IMR-90 (cell line): ENCODE measurements at regions not wholly inside any gene's neighbourhood (a gene's known extent, or its start where the extent isn't known, plus 50 kb on each side); places are given as distances from the start of the nearest gene placed in this dataset.

ENCODE experiments used
- ATAC-seq: fragments of 200-7000 bp; cut with Tn5 transposase; 2 replicates; pipeline ENCODE4 v1.9.1; 2020; ENCODE audit warnings: low read depth, mild to moderate bottlenecking, moderate library complexity
- BruUV-seq: library from RNA; stranded (reverse); fragments of 400-500 nt; replicated peaks from 2 replicates; lab custom pipeline; 2021; lab: Mats Ljungman, UMichigan
- CTCF ChIA-PET: fragments of 300-600 bp; formaldehyde crosslinking; extraction: SDS; loops from one replicate; lab custom pipeline; 2021; ENCODE audit warnings: antibody characterized with exemption; lab: Yijun Ruan, JAX
- POLR2A ChIA-PET: fragments of 300-600 bp; sonication (Branson Sonifier 250); formaldehyde crosslinking; loops from one replicate; lab custom pipeline; 2022; ENCODE audit warnings: antibody characterized with exemption; ENCODE audit not compliant: unreplicated experiment; lab: Charles Lee
- DNase-seq: peaks from one replicate; pipeline ENCODE4 v3.0.0; 2013
- H2AFZ ChIP-seq: replicated peaks from 2 replicates; pipeline ENCODE3; 2013; ENCODE audit warnings: low read length, mild to moderate bottlenecking; ENCODE audit not compliant: poor library complexity
- H2AK5ac ChIP-seq: 2 replicates; pipeline ENCODE4 v1.6.1; 2013; ENCODE audit warnings: low read depth, low read length, inconsistent platforms
- H2AK9ac ChIP-seq: replicated peaks from 2 replicates; pipeline ENCODE3; 2013; ENCODE audit warnings: mild to moderate bottlenecking, low read depth, low read length, moderate library complexity; ENCODE audit not compliant: poor library complexity
- H2BK120ac ChIP-seq: 2 replicates; pipeline ENCODE4 v1.6.1; 2013; ENCODE audit warnings: low read depth, low read length, inconsistent platforms
- H2BK15ac ChIP-seq: 3 replicates; pipeline ENCODE4 v1.6.1; 2013; ENCODE audit warnings: low read depth, low read length, inconsistent platforms
- H2BK20ac ChIP-seq: 2 replicates; pipeline ENCODE4 v1.6.1; 2013; ENCODE audit warnings: low read depth, mild to moderate bottlenecking, inconsistent platforms, low read length, moderate library complexity
- H2BK5ac ChIP-seq: 2 replicates; pipeline ENCODE4 v1.6.1; 2013; ENCODE audit warnings: mild to moderate bottlenecking, low read depth, low read length, inconsistent platforms; ENCODE audit not compliant: poor library complexity, severe bottlenecking
- H3K14ac ChIP-seq: replicated peaks from 2 replicates; pipeline ENCODE4 v1.6.1; 2013; ENCODE audit warnings: low read depth, low read length, inconsistent platforms
- H3K18ac ChIP-seq: 2 replicates; pipeline ENCODE4 v1.6.1; 2013; ENCODE audit warnings: low read depth, low read length, control low read depth
- H3K23ac ChIP-seq: 2 replicates; pipeline ENCODE4 v1.6.1; 2013; ENCODE audit warnings: low read depth, low read length, inconsistent platforms
- H3K27ac ChIP-seq: 2 replicates; pipeline ENCODE4 v1.5.1; 2013; ENCODE audit warnings: mild to moderate bottlenecking, control low read depth, low read length; ENCODE audit not compliant: insufficient read depth
- H3K27me3 ChIP-seq: 2 replicates; pipeline ENCODE4 v1.6.1; 2013; ENCODE audit warnings: low read length; ENCODE audit not compliant: control insufficient read depth, insufficient read depth
- H3K36me3 ChIP-seq: 2 replicates; pipeline ENCODE4 v1.6.1; 2013; ENCODE audit warnings: low read length, mixed read lengths; ENCODE audit not compliant: control insufficient read depth, insufficient read depth
- H3K4ac ChIP-seq: 2 replicates; pipeline ENCODE4 v1.6.1; 2013; ENCODE audit warnings: low read depth, low read length, inconsistent platforms
- H3K4me1 ChIP-seq: 2 replicates; pipeline ENCODE4 v1.6.1; 2013; ENCODE audit warnings: low read length, mixed read lengths; ENCODE audit not compliant: control insufficient read depth, insufficient read depth
- H3K4me2 ChIP-seq: 2 replicates; pipeline ENCODE4 v1.6.1; 2013; ENCODE audit warnings: low read depth, mild to moderate bottlenecking, control low read depth, low read length, moderate library complexity
- H3K4me3 ChIP-seq: 2 replicates; pipeline ENCODE4 v1.5.1; 2013; ENCODE audit warnings: low read depth, mild to moderate bottlenecking, control low read depth, low read length, moderate library complexity; ENCODE audit not compliant: insufficient read depth
- H3K56ac ChIP-seq: 2 replicates; pipeline ENCODE4 v1.6.1; 2013; ENCODE audit warnings: low read length, inconsistent platforms; ENCODE audit not compliant: insufficient read depth; ENCODE audit errors: extremely low read depth
- H3K79me1 ChIP-seq, 2 experiments: 2 replicates each; pipeline ENCODE4 v1.6.1; 2013; ENCODE audit warnings: low read length in 2 of 2, inconsistent platforms in 1 of 2, low read depth in 1 of 2
- H3K9ac ChIP-seq: 2 replicates; pipeline ENCODE4 v1.6.1; 2013; ENCODE audit warnings: low read depth, low read length, control low read depth
- H3K9me1 ChIP-seq: 2 replicates; pipeline ENCODE4 v1.6.1; 2013; ENCODE audit warnings: low read length, inconsistent platforms; ENCODE audit not compliant: insufficient read depth
- H3K9me3 ChIP-seq: 2 replicates; pipeline ENCODE4 v1.6.1; 2013; ENCODE audit warnings: low read length; ENCODE audit not compliant: control insufficient read depth, insufficient read depth
- H4K20me1 ChIP-seq: 2 replicates; pipeline ENCODE4 v1.6.1; 2013; ENCODE audit warnings: low read length, inconsistent platforms; ENCODE audit not compliant: insufficient read depth
- H4K5ac ChIP-seq: 2 replicates; pipeline ENCODE4 v1.6.1; 2013; ENCODE audit warnings: mild to moderate bottlenecking, low read depth, low read length, control low read depth
- H4K8ac ChIP-seq, 2 experiments: 2 replicates each; pipeline ENCODE4 v1.6.1; 2013; ENCODE audit warnings: low read depth in 2 of 2, low read length in 2 of 2, control low read depth in 1 of 2, inconsistent platforms in 1 of 2
- H4K91ac ChIP-seq: 2 replicates; pipeline ENCODE4 v1.6.1; 2013; ENCODE audit warnings: low read depth, low read length, inconsistent platforms; ENCODE audit not compliant: insufficient read depth
- MXI1 ChIP-seq: IDR thresholded peaks from 2 replicates; pipeline ENCODE4 v1.6.1; 2012; ENCODE audit warnings: low read depth, mild to moderate bottlenecking, low read length, moderate library complexity, borderline replicate concordance
- RFX5 ChIP-seq: IDR thresholded peaks from 2 replicates; pipeline ENCODE4 v1.8.0; 2012; ENCODE audit warnings: low read depth, mild to moderate bottlenecking, low read length, moderate library complexity
- WGBS, 2 experiments: methylation state at CpG; one replicate each; pipeline versions ENCODE4 v1.1.5 to v1.1.7; 2013; ENCODE audit warnings: missing lambda C conversion rate in 2 of 2; ENCODE audit not compliant: insufficient read length in 1 of 2; ENCODE audit errors: extremely low coverage in 2 of 2; 5-methylcytosine and 5-hydroxymethylcytosine counted together
- dilution Hi-C: fragments of 300-500 bp; cut with HindIII; formaldehyde crosslinking; loops from one replicate; pipeline ENCODE4 v1.14.3; 2018; ENCODE audit warnings: low sequenced_read_pairs; ENCODE audit not compliant: unreplicated experiment
- in situ Hi-C: fragments of 300-500 bp; cut with MboI; formaldehyde crosslinking; loops from 3 replicates; pipeline ENCODE4 v1.14.3; 2019; ENCODE audit warnings: low sequenced_read_pairs, inconsistent platforms, mixed read lengths
- intact Hi-C: fragments of 100-400 bp; cut with micrococcal nuclease; formaldehyde crosslinking; loops from 2 replicates; pipeline ENCODE4 v1.10.0; 2022

DNA sequence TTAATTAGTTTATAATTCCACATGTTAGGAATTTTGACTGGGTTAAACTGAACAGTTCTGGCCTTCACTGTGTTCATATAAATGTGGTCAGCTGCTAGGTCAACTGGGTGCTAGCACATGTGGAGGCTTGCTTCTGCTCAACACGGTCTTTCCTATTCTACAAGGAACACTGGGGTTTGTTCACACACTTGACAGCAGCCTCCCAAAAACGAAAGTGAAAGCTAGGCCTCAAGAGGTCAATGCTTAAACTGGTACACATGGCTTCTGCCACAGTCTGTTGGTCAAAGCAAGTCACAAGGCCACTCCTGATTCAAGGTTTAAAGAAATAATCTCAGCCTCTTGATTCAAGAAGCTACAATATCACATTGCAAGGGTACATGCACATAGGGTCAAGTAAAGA, 126.5 kb downstream of the QDPR start:
- TF ChIP-seq MXI1 (peak; percentile 56; the same call in 1 of the 2 replicates), RFX5 (no peak)
- Histone ChIP-seq H3K4ac (no peak overlapping the region), H2BK15ac (no peak overlapping the region), H3K79me1 (no peaks in the 10 kb centered on the region), H3K36me3 (no peaks in the 10 kb centered on the region), H4K20me1 (no peaks in the 10 kb centered on the region), H4K8ac (peak overlapping the region in 1 of 2 experiments; percentile 37; a peak in 2 of 4 replicates), H2BK5ac (no peak overlapping the region), H2AFZ (peak overlapping the region; percentile 81), H3K9me3 (no peaks in the 10 kb centered on the region), H3K18ac (no peak overlapping the region), H3K23ac (no peak overlapping the region), H3K27me3 (no peaks in the 10 kb centered on the region), H3K4me2 (peak overlapping the region; percentile 91), H3K56ac (no peak overlapping the region), H3K4me1 (no peaks in the 10 kb centered on the region; the same call in 1 of the 2 replicates), H3K9ac (no peak overlapping the region), H3K9me1 (no peaks in the 10 kb centered on the region), H2AK5ac (no peak overlapping the region), H3K14ac (0 out of 2 replicates have a peak overlapping the region, but pooled peaks have one; percentile 68), H2BK20ac (no peak overlapping the region), H2AK9ac (no peak overlapping the region), H2BK120ac (no peak overlapping the region), H3K4me3 (no peak overlapping the region), H4K5ac (no peak overlapping the region; the same call in 1 of the 2 replicates), H3K27ac (peak overlapping the region; percentile 10; the same call in 1 of the 2 replicates), H4K91ac (no peak overlapping the region)
- peak; percentile 50 for DNase-seq
- ChIA-PET CTCF (no interaction called here), POLR2A (no interaction called here)
- peak; percentile 83 for ATAC-seq
- WGBS, 2 experiments: 40% methylated on average over 2 of the region's 2 CpGs; no CpG with 5 or more reads in 1 of the 2 experiments
- no TSS peak for BruUV-seq
- dilution Hi-C loops (no loop called here), in situ Hi-C loops (no loop called here), intact Hi-C loops (no loop called here)
